SK-MEL-5 (cell line): ENCODE measurements at regions not wholly inside any gene's neighbourhood (a gene's known extent, or its start where the extent isn't known, plus 50 kb on each side); places are given as distances from the start of the nearest gene placed in this dataset.

ENCODE experiments used
- DNase-seq: peaks from one replicate; pipeline ENCODE4 v3.0.0-alpha.2; 2016; ENCODE audit warnings: low read depth, low spot score
- in situ Hi-C: cut with HindIII; loops from 2 replicates; pipeline ENCODE4 v1.10.0; 2016; ENCODE audit warnings: low sequenced_read_pairs, high pct_unique_total_duplicates, low pct_unique_long_range_greater_than_20kb

DNA sequence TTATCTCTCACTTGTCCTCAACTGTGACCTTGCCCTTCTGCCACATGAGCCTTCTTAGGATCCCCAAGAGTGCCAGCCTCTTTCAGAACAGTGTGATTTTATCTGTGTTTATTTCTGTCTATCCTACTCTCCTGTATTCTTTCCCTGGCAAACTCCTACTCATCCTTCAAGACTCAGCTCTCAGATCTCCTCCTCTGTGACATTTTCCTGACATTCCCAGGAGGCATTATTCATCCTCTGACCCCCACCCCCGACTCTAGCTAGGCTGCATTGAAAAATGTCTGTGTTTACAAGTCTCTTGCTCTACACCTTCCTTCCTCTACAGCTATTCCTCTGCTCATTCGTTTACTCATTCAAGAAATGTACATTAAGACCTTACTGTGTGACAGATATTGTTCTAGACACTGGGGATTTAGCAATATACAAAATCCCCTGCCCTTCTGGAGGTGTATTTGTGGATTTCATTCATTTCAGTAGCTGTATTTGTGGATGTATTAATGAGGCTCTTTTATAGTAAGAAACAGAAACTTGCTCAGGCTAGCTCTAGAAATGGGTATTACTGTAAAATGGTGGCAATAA lies 61.4 kb upstream of the COMTD1 start:
- DNase-seq, result no peak

DNA sequence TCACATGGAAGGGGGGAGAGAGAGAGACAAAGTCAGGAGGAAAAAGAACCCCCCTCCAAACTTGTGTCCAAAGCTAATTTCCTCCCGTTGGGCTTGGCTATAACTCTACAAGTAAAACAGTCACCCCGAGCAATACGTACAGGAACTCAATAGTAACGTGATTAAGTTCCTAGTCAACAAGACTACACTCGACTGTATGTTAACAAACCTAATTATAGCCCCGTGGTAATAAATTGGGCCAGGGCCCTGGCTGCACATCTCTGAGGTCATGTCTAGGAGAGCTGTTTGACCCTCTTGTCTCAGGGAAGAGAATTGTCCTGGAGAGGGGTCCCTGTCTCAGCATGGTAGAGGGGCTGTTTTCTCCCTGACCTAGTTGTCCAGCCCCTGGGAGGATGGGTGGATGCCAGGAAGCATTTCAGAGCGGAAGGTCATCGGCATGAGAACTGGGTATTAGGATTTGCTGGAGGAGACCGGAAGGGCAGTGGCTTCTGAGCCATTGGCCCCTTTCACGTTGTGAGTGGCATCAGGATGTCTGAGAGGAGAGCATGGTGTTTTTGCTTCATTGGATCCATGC lies 60.2 kb upstream of the COMTD1 start:
- in situ Hi-C loops, result no loop called here
- no peak for DNase-seq

More for the DNA sequence above, 61.4 kb upstream of the COMTD1 start:
- in situ Hi-C loops, result no loop called here

DNA sequence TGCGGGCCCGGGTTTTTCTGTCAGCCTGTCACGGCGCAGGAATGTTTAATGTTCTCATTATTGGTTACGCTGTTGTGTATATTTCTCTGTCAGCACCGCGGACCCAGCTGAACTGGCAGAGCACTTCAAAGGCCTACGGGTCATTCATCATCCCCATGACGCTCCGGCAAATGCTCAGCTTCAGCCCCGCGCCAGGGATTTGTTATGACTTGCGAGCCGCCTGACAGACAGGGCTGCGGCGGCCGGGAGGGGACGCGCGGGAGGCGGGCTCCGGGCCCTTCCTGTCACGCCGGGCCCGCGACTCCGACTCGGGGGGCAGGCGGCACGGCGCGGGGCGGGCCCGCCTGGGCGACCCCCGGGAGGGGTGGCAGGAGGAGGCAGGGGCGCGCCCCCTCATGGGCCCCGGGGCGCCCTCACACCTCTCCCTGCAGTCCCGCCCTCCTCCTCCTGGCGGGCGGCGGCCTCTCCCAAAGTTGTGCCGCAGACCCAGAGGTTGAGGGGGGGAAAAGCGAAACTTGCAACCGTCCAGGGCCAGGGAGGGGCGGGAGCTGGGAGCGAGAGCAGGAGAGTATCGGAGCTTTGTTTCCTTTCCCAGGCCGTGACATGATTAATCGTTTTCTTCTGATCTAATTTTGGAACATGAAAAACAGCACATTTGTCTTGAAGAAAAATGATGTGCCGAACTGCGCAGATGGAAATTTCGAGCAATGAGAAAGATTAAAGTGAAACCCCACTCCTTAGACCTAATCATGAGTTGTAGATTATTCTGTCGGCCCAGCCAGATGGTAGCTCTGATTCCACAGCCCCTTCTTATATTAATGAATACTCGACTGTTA lies 59.3 kb upstream of the COMTD1 start:
- DNase-seq, result peak; percentile 65
- in situ Hi-C loops, result no loop called here

DNA sequence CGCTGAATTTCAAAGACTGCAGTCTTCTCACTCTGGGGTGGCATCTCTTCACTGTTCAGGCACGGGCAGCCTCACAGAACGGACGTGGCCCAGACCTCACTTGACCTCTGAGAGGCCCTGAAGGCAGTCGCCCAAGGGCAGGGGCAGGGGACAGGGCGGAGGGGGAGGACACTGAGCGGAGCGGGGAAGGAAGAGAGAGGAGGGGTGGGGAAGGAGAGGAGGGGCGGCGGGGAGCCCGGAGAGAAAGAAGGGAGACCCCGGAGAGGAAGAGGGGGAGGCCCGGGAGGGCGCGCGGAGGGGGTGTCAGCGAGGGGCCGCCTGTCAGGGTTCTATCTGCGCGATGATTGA lies 58.7 kb upstream of the COMTD1 start:
- in situ Hi-C loops, result no loop called here

DNA sequence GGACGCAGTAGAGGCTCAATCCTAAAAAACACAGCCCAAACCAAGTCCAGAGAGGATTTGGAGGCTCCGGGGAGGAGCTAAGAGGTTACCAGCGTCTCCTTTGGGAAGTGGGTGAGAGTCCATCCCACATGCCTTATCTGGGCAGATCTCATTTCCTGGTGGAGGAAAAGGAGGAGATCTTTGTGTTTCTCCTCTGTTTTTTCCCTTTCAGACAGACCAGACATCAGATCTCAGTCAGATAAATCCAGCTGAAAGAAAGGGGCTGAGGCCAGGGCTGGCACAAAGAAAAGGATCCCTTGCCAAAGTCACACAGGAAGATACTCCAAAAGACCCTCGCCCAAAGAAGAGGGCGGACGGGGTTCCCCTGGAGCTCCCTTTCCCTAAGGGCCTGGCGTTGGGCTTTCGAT lies 58.3 kb upstream of the COMTD1 start:
- no peak for DNase-seq
- in situ Hi-C loops, result no loop called here

More for the DNA sequence above, 58.7 kb upstream of the COMTD1 start:
- no peak for DNase-seq

DNA sequence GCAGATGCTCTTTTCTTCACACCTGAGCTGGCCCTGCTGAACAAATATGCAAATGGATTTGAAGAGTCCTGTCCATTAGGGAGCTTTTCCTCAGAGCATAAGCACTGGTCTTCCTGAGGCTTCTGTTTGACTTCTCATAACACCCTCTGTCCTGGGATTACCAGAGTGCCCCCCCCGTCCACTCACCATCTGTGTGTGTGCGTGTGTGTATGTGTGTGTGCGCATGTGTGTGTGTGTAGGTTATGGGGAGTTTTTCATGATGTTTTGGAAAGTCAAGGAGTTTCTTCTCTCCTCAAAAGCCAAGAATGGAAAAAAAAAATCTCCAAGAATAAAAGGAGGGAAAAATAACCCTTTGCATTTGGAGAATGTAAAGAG lies 57.7 kb upstream of the COMTD1 start:
- in situ Hi-C loops, result no loop called here
- DNase-seq, result no peak

DNA sequence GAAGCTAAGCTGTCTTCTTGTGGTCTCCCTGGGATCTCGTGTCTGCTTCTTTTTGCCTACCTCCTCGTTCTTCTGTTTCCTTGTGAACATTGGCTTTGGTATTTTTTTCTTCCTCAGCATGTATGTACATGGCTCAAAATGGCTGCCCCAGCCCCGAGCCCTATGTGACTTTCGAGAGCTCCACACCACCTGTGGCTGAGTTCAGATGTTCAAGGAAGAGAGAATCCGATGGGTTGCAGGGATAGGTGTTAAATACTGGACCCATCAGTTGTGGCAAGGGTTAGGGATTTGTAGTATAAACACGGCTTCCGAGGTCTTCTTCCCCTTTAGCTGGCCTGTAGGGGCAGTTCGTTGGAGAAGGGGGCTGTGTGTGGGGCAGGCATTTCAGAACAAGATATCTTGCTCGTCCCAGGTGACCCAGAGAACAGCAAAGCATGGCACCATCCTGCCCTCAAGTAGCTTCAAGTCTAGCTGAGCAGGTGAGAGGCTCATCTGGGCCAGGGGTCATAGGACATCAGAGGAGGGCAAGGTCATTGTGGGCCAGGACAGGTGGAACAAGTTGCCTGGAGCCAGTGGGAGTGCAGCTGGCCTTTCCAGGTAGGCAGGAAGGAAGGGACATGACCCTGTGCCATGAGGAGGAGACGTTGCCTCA lies 57.2 kb upstream of the COMTD1 start:
- no peak for DNase-seq
- in situ Hi-C loops, result no loop called here

DNA sequence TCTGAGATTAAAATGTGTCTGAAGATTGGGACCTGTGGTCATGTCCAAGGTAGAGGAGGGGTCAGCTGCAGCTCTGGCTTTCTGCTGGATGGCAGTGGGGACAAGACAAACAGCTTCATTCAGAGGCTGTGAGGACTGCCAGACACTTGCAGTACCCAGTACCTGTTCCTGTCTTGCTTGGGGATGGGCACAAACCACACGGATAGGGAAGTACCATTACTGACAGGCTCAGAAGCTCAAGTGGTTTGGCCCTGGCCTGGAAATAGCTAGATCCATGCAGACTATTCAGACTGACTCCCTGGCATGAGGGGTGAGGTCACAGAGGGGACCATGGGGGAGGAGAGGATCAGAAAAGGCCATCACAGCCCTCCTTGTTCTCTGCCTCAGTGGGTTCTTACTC lies 56.0 kb upstream of the COMTD1 start:
- no peak for DNase-seq
- in situ Hi-C loops, result no loop called here

DNA sequence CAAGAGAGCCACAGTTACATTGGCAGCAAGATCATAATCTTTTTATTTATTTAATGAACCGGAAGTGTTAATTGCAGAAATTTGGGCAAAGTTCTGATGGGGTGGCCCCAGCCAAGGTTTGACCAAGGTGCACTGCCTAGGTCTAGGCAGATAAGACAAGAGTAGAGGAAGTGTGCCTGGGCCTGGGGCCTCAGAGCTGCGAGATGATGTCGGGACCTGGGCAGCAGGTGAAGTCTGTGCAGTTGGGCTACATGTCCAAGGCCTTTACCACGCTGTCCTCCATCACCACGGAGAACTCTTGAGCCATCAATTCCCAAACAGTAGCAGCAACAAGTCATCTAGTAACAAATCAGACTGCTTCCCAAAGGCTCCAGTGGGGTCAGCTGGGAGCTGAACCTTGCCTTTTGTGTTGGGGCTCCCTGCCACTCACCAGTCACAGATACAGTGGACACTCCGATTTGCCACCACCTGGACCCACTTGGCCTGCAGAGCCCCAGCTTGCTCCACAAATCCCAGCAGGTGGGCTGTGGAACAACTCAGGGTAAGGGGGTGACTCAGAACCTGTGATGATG lies 52.5 kb upstream of the COMTD1 start:
- DNase-seq, result no peak
- in situ Hi-C loops, result no loop called here

DNA sequence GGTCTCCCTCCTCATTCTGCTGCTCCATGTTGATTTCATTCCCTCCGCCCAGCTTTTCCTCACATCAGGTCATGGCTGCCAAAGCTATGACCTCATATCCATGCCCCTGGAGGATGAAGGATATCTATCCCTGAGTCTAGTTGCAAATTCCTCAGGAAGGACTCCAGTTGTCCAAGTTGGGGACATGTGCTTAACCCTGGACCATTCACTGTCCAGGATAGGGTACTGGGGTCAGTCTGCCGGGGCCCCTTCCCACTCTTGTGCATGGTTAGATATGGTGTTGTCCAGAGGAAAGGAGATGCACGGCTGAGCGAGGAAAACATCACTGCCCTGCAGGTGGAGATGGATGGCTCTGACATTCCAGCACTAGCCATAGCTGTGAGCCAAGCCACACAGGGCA lies 51.9 kb upstream of the COMTD1 start:
- no peak for DNase-seq
- in situ Hi-C loops, result no loop called here

DNA sequence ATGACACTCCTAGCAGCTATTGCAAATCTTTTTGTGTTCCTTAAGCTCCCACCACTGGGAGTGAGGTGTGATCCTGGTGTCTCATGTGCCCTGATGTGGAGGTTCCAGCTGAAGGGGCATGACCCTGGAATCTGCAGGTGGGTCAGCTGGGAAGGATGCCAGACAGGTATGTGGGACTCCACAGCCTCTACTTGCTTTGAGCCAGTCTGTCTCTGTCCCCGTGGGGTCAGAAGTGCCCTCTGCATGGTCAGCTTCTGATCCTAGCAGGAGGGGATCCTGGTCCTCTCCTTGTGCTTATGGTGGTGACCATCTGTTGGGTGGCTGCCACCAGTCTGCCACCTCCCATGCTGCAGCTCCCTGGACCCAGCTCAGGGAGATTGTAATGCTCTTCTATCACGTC lies 51.1 kb upstream of the COMTD1 start:
- in situ Hi-C loops, result no loop called here
- DNase-seq, result no peak
